ENCODE measurements at regions not wholly inside any gene's neighbourhood (a gene's known extent, or its start where the extent isn't known, plus 50 kb on each side); places are given as distances from the start of the nearest gene placed in this dataset.

GRCh38 chr12:66733321-66733720 is 54.4 kb upstream of the GRIP1 start:
- TF ChIP-seq CTCF (IDR thresholded peaks at IDR 0.05), result no peak
- Mint-ChIP-seq H3K4me3 (no peak overlapping the region), H3K36me3 (ENCODE audit: low read depth) (no peaks in the 10 kb centered on the region), H3K27me3 (ENCODE audit: low read depth, poor library complexity) (no peaks in the 10 kb centered on the region), H3K9me3 (no peaks in the 10 kb centered on the region), H3K27ac (no peak overlapping the region), H3K4me1 (no peaks in the 10 kb centered on the region)
- DNase-seq, result no peak

DNA sequence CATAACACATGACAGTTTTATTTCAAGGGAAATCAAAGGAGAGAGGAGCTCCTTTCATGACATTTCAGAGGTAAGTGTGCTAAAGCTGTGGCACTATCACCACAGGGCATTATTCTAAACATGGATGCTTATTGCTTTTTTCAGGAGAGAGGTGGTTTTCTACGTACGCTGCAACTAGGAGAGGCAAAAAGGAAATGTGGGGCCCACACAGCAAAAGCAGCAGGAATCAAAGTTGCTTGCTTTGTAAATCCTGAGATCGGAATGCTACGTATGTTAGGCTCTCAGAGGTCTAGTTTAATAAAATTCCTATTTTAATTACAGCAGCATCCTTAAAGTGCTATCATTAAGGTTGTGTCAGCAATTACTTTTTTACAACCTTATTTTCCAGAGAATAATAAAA is 55.0 kb upstream of the GRIP1 start:
- Mint-ChIP-seq H3K27ac (no peak overlapping the region), H3K36me3 (ENCODE audit: low read depth) (no peaks in the 10 kb centered on the region), H3K27me3 (ENCODE audit: low read depth, poor library complexity) (no peaks in the 10 kb centered on the region), H3K4me3 (no peak overlapping the region), H3K4me1 (no peaks in the 10 kb centered on the region), H3K9me3 (no peaks in the 10 kb centered on the region)
- TF ChIP-seq CTCF (IDR thresholded peaks at IDR 0.05), result no peak
- no peak for DNase-seq

DNA sequence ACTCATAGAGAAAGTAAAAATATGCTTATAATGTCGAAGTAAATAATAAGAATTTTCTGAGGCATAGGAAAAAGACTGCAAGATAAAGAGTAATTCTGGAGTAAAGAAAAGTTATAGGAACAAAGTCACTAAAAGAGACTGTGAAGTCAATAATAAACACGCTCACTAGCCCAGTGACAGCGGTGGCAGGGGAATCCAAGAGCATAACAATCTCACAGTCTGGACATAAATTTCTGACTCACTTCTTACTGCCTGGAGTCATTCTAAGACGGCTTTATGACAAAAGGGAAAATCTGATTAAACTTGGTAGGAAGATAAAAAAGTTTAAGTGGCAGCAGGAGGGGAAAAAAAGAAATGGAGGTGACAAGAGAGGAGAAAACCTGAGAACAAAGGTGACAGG is 56.4 kb upstream of the GRIP1 start:
- no peak for DNase-seq
- TF ChIP-seq CTCF (IDR thresholded peaks at IDR 0.05), result no peak
- H3K27me3 Mint-ChIP-seq (ENCODE audit: low read depth, poor library complexity), result peaks cover 5% of the 10 kb centered on the region
- no peaks in the 10 kb centered on the region for H3K9me3 Mint-ChIP-seq
- H3K4me3 Mint-ChIP-seq, result no peak overlapping the region
- no peaks in the 10 kb centered on the region for H3K4me1 Mint-ChIP-seq
- no peaks in the 10 kb centered on the region for H3K36me3 Mint-ChIP-seq (ENCODE audit: low read depth)
- peak overlapping the region; percentile 0 for H3K27ac Mint-ChIP-seq

DNA sequence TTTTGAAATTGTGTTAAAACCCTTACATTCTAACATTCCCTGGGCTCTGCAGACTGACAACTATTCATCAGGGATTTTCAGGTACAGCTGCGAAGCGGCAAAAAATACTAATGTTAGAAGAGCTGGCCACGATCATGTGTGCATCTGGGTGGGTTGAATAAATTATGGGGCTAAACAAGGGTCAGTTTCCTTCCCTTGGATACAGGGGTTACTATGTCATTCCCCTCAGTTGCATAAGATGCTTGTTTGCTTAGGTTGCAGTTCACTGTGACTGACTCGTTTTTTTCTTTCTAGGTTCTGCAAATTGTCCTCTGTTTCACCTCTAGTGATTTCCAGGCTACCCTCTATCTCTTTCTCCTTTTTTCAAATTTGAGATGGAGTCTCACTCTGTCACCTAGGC is 58.1 kb upstream of the GRIP1 start:
- DNase-seq, result no peak
- no peak for TF ChIP-seq CTCF (IDR thresholded peaks at IDR 0.05)
- H3K4me3 Mint-ChIP-seq, result no peak overlapping the region

GRCh38 chr12:66739266-66739665 is 60.4 kb upstream of the GRIP1 start:
- Mint-ChIP-seq H3K27me3 (ENCODE audit: low read depth, poor library complexity) (peaks cover 7% of the 10 kb centered on the region), H3K4me3 (no peak overlapping the region), H3K36me3 (ENCODE audit: low read depth) (no peaks in the 10 kb centered on the region), H3K27ac (no peak overlapping the region), H3K9me3 (no peaks in the 10 kb centered on the region), H3K4me1 (peaks cover 9% of the 10 kb centered on the region)
- no peak for TF ChIP-seq CTCF (IDR thresholded peaks at IDR 0.05)
- DNase-seq, result no peak

More for the DNA sequence above, 58.1 kb upstream of the GRIP1 start:
- peaks cover under 1% of the 10 kb centered on the region for H3K4me1 Mint-ChIP-seq
- H3K9me3 Mint-ChIP-seq, result no peaks in the 10 kb centered on the region
- H3K27me3 Mint-ChIP-seq (ENCODE audit: low read depth, poor library complexity), result peaks cover 6% of the 10 kb centered on the region
- H3K27ac Mint-ChIP-seq, result no peak overlapping the region
- no peaks in the 10 kb centered on the region for H3K36me3 Mint-ChIP-seq (ENCODE audit: low read depth)

- no peak overlapping the region for H3K27ac Mint-ChIP-seq
- H3K27me3 Mint-ChIP-seq (ENCODE audit: low read depth, poor library complexity), result peaks cover 9% of the 10 kb centered on the region
- no peaks in the 10 kb centered on the region for H3K36me3 Mint-ChIP-seq (ENCODE audit: low read depth)
- peaks cover 9% of the 10 kb centered on the region for H3K4me1 Mint-ChIP-seq
- H3K9me3 Mint-ChIP-seq, result no peaks in the 10 kb centered on the region
- no peak for DNase-seq
- H3K4me3 Mint-ChIP-seq, result no peak overlapping the region
- no peak for TF ChIP-seq CTCF (IDR thresholded peaks at IDR 0.05)
Observed at GRCh38 chr12:66739940-66740651, 61.2 kb upstream of the GRIP1 start.
